Fibroblast of mammary gland (primary cell): ENCODE measurements at regions not wholly inside any gene's neighbourhood (a gene's known extent, or its start where the extent isn't known, plus 50 kb on each side); places are given as distances from the start of the nearest gene placed in this dataset.

ENCODE experiments used
- DNase-seq: peaks from one replicate; pipeline ENCODE4 v3.0.0-alpha.2; 2010; ENCODE audit warnings: low read depth
- H3K4me3 ChIP-seq: 2 replicates; pipeline ENCODE4 v1.5.1; 2011; ENCODE audit warnings: low read depth, mild to moderate bottlenecking, low read length, moderate library complexity; ENCODE audit not compliant: control insufficient read depth
- CTCF ChIP-seq: conservative IDR thresholded peaks from 2 replicates; pipeline ENCODE4 v1.5.1; 2011; ENCODE audit warnings: low read depth, low read length, inconsistent platforms; ENCODE audit not compliant: control insufficient read depth, insufficient read depth

- no peak overlapping the region for H3K4me3 ChIP-seq
- no peak for TF ChIP-seq CTCF
- DNase-seq: no peak
These were observed 282.5 kb upstream of the TLE3 start for GRCh38 chr15:70379938-70380883.

GRCh38 chr15:70379134-70379533 lies 281.4 kb upstream of the TLE3 start:
- no peak for DNase-seq
- H3K4me3 ChIP-seq: no peak overlapping the region
- no peak for TF ChIP-seq CTCF

GRCh38 chr15:70378126-70379031 lies 280.7 kb upstream of the TLE3 start:
- no peak for TF ChIP-seq CTCF
- H3K4me3 ChIP-seq: no peak overlapping the region
- DNase-seq: no peak

GRCh38 chr15:70376929-70377691 lies 279.4 kb upstream of the TLE3 start:
- no peak for TF ChIP-seq CTCF
- peak overlapping the region; percentile 19 for H3K4me3 ChIP-seq
- peak; percentile 76 for DNase-seq

- no peak for TF ChIP-seq CTCF
- H3K4me3 ChIP-seq: peak overlapping the region; percentile 19
- no peak for DNase-seq
These were observed 278.6 kb upstream of the TLE3 start for GRCh38 chr15:70376031-70376928.
